ENCODE measurements at regions not wholly inside any gene's neighbourhood (a gene's known extent, or its start where the extent isn't known, plus 50 kb on each side); places are given as distances from the start of the nearest gene placed in this dataset.

GRCh38 chr6:84409911-84410310 is 182.5 kb upstream of the CEP162 start:
- no peak for DNase-seq (ENCODE audit: low spot score, unreplicated experiment)
- no peaks in the 10 kb centered on the region for H3K36me3 Mint-ChIP-seq (ENCODE audit: insufficient read depth)
- no peak for TF ChIP-seq CTCF (IDR thresholded peaks at IDR 0.05; ENCODE audit: unreplicated experiment)
- peaks cover 10% of the 10 kb centered on the region for H3K27me3 Mint-ChIP-seq
- peaks cover 7% of the 10 kb centered on the region for H3K4me1 Mint-ChIP-seq (ENCODE audit: low read depth)
- no peak overlapping the region for H3K4me3 Mint-ChIP-seq (ENCODE audit: low read depth)
- H3K27ac Mint-ChIP-seq, result no peak overlapping the region
- no peaks in the 10 kb centered on the region for H3K9me3 Mint-ChIP-seq (ENCODE audit: low read depth)

- Mint-ChIP-seq H3K36me3 (ENCODE audit: insufficient read depth) (no peaks in the 10 kb centered on the region), H3K4me3 (ENCODE audit: low read depth) (no peak overlapping the region), H3K9me3 (ENCODE audit: low read depth) (no peaks in the 10 kb centered on the region), H3K27ac (no peak overlapping the region), H3K4me1 (ENCODE audit: low read depth) (peaks cover 7% of the 10 kb centered on the region), H3K27me3 (peaks cover 3% of the 10 kb centered on the region)
- DNase-seq (ENCODE audit: low spot score, unreplicated experiment), result no peak
- no peak for TF ChIP-seq CTCF (IDR thresholded peaks at IDR 0.05; ENCODE audit: unreplicated experiment)
Observed at GRCh38 chr6:84408028-84408427, 180.6 kb upstream of the CEP162 start.

- no peaks in the 10 kb centered on the region for H3K36me3 Mint-ChIP-seq (ENCODE audit: insufficient read depth)
- no peak overlapping the region for H3K4me3 Mint-ChIP-seq (ENCODE audit: low read depth)
- TF ChIP-seq CTCF (IDR thresholded peaks at IDR 0.05; ENCODE audit: unreplicated experiment), result no peak
- H3K4me1 Mint-ChIP-seq (ENCODE audit: low read depth), result no peaks in the 10 kb centered on the region
- no peak for DNase-seq (ENCODE audit: low spot score, unreplicated experiment)
- H3K27me3 Mint-ChIP-seq, result no peaks in the 10 kb centered on the region
- no peak overlapping the region for H3K27ac Mint-ChIP-seq
- H3K9me3 Mint-ChIP-seq (ENCODE audit: low read depth), result no peaks in the 10 kb centered on the region
Observed at GRCh38 chr6:84403545-84403944, 176.1 kb upstream of the CEP162 start.

GRCh38 chr6:84399003-84399402 is 171.6 kb upstream of the CEP162 start:
- no peak for TF ChIP-seq CTCF (IDR thresholded peaks at IDR 0.05; ENCODE audit: unreplicated experiment)
- Mint-ChIP-seq H3K27me3 (no peaks in the 10 kb centered on the region), H3K4me3 (ENCODE audit: low read depth) (no peak overlapping the region), H3K27ac (no peak overlapping the region), H3K36me3 (ENCODE audit: insufficient read depth) (no peaks in the 10 kb centered on the region), H3K9me3 (ENCODE audit: low read depth) (no peaks in the 10 kb centered on the region), H3K4me1 (ENCODE audit: low read depth) (no peaks in the 10 kb centered on the region)
- no peak for DNase-seq (ENCODE audit: low spot score, unreplicated experiment)

- Mint-ChIP-seq H3K36me3 (ENCODE audit: insufficient read depth) (no peaks in the 10 kb centered on the region), H3K27me3 (no peaks in the 10 kb centered on the region), H3K4me3 (ENCODE audit: low read depth) (no peak overlapping the region), H3K4me1 (ENCODE audit: low read depth) (no peaks in the 10 kb centered on the region), H3K9me3 (ENCODE audit: low read depth) (peaks cover 6% of the 10 kb centered on the region), H3K27ac (no peak overlapping the region)
- no peak for TF ChIP-seq CTCF (IDR thresholded peaks at IDR 0.05; ENCODE audit: unreplicated experiment)
- DNase-seq (ENCODE audit: low spot score, unreplicated experiment), result no peak
Observed at GRCh38 chr6:84392261-84392660, 164.8 kb upstream of the CEP162 start.
